ENCODE measurements at regions not wholly inside any gene's neighbourhood (a gene's known extent, or its start where the extent isn't known, plus 50 kb on each side); places are given as distances from the start of the nearest gene placed in this dataset.

GRCh38 chr1:218024211-218024720 is 260.8 kb upstream of the RRP15 start:
- Histone ChIP-seq H3K23ac (ENCODE audit: insufficient read length, low read depth, low read length) (no peak overlapping the region), H3K79me2 (ENCODE audit: insufficient read depth, low read length) (no peaks in the 10 kb centered on the region), H2BK5ac (ENCODE audit: insufficient read length, low read length) (no peak overlapping the region), H3K18ac (ENCODE audit: insufficient read length, low read depth, low read length) (no peak overlapping the region), H3K23me2 (ENCODE audit: insufficient read length, low read depth, low read length, poor library complexity, severe bottlenecking) (no peaks in the 10 kb centered on the region), H3T11ph (ENCODE audit: low read length) (no peak overlapping the region), H3K27ac (ENCODE audit: insufficient read length, low read depth, low read length) (no peak overlapping the region), H4K20me1 (ENCODE audit: control insufficient read depth, insufficient read depth, insufficient read length) (no peaks in the 10 kb centered on the region), H2BK20ac (ENCODE audit: low read depth, low read length, poor library complexity, severe bottlenecking) (no peak overlapping the region), H3K9me3 (ENCODE audit: control insufficient read depth, low read depth, low read length) (no peaks in the 10 kb centered on the region), H3K4me1 (ENCODE audit: insufficient read depth, low read length) (no peaks in the 10 kb centered on the region), H2BK12ac (ENCODE audit: insufficient read length, low read depth, low read length) (no peak overlapping the region), H4K5ac (ENCODE audit: insufficient read length, low read depth, low read length) (no peak overlapping the region), H3K9ac (ENCODE audit: extremely low read depth, insufficient read length, low read length) (no peak overlapping the region), H3K79me1 (ENCODE audit: insufficient read depth, low read depth, low read length, poor library complexity, severe bottlenecking) (no peaks in the 10 kb centered on the region), H2BK15ac (ENCODE audit: low read depth, low read length) (no peak overlapping the region), H2AFZ (ENCODE audit: low read length) (no peak overlapping the region), H3K4me2 (ENCODE audit: insufficient read depth, insufficient read length, low read length) (no peak overlapping the region), H3K14ac (ENCODE audit: insufficient read depth, low read length) (no peak overlapping the region), H3K4ac (ENCODE audit: low read depth, low read length) (no peak overlapping the region), H3K27me3 (ENCODE audit: insufficient read depth, low read length) (no peaks in the 10 kb centered on the region), H3K56ac (ENCODE audit: insufficient read length, low read depth, low read length) (no peak overlapping the region), H2AK5ac (ENCODE audit: insufficient read length, low read length) (no peak overlapping the region), H4K91ac (ENCODE audit: insufficient read length, low read depth, low read length) (no peak overlapping the region), H2BK120ac (ENCODE audit: low read depth, low read length, poor library complexity, severe bottlenecking) (no peak overlapping the region), H4K8ac (replicated peaks; ENCODE audit: insufficient read length, low read depth, low read length) (no peak overlapping the region)
- no peak for TF ChIP-seq CTCF (conservative IDR thresholded peaks at IDR 0.05)
- Mint-ChIP-seq H3K36me3 (ENCODE audit: insufficient read depth in 1 of 3, low read depth in 3 of 3) (peaks cover 1 to 30% (median 7%) of the 10 kb centered on the region in 3 experiments; a peak in 6 of 7 replicates), H3K27ac (no peak overlapping the region), H3K27me3 (ENCODE audit: low read depth) (no peaks in the 10 kb centered on the region), H3K4me3 (no peak overlapping the region), H3K4me1 (peaks cover 11 to 24% of the 10 kb centered on the region in 2 experiments), H3K9me3 (peaks cover 18 to 26% of the 10 kb centered on the region in 2 experiments)
- DNase-seq, result no peak
- WGBS (ENCODE audit: extremely low coverage, insufficient read length, low lambda C conversion rate), result no CpG with 5 or more reads among the region's 2 CpGs

Measured in H9 (cell line).